ENCODE measurements at regions not wholly inside any gene's neighbourhood (a gene's known extent, or its start where the extent isn't known, plus 50 kb on each side); places are given as distances from the start of the nearest gene placed in this dataset.

DNA sequence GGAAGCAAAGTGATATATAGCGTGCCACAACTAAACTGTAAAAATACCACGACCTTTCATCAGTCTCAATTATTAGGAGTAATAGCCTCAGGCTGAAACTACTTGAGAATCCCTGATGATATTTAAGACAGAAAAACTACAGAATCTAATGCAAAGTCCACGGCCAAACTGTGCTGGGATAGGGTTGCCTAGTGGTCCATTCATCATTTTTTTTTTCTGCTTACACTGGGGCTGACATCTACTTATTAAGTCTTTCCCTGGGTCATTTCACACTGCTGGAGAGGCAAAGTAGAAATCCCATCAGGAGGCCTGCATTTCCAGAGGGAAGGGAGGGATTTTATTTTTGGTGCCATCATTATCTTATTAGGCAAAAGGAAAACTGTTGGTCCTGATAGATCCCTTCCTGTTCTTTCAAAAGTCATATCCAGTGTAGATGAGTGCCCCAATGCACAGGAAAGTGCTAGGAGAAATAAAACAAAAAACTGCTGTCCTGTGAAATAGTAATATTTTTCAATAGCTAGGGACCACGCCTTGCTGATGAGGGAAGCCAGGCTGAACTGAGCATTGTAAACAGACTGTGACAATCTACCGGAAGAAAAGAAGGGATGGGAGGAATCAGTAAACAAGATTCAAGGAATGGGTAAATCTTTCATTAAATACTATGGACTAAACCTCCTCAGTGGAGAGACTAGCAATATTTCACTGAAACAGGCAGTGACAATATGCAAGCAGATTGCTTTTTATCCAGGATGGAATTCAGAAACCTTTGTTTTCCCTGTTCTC, 644.3 kb downstream of the IRS1 start:
- H3K9ac ChIP-seq (ENCODE audit: low read depth in 2 of 2, low read length in 2 of 2) = no peak overlapping the region
- DNase-seq = no peak
- intact Hi-C loops (cut with DNase I) = no loop called here
- no peaks in the 10 kb centered on the region for H3K9me3 ChIP-seq
- H3K4me3 ChIP-seq = no peak overlapping the region
- H3K27me3 ChIP-seq = no peaks in the 10 kb centered on the region
- TF ChIP-seq, protein P1, sequence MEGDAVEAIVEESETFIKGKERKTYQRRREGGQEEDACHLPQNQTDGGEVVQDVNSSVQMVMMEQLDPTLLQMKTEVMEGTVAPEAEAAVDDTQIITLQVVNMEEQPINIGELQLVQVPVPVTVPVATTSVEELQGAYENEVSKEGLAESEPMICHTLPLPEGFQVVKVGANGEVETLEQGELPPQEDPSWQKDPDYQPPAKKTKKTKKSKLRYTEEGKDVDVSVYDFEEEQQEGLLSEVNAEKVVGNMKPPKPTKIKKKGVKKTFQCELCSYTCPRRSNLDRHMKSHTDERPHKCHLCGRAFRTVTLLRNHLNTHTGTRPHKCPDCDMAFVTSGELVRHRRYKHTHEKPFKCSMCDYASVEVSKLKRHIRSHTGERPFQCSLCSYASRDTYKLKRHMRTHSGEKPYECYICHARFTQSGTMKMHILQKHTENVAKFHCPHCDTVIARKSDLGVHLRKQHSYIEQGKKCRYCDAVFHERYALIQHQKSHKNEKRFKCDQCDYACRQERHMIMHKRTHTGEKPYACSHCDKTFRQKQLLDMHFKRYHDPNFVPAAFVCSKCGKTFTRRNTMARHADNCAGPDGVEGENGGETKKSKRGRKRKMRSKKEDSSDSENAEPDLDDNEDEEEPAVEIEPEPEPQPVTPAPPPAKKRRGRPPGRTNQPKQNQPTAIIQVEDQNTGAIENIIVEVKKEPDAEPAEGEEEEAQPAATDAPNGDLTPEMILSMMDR (IDR thresholded peaks at IDR 0.05) = no peak
- no peaks in the 10 kb centered on the region for H3K36me3 ChIP-seq
- no peaks in the 10 kb centered on the region for H3K4me1 ChIP-seq
- H3K27ac ChIP-seq = no peak overlapping the region

DNA sequence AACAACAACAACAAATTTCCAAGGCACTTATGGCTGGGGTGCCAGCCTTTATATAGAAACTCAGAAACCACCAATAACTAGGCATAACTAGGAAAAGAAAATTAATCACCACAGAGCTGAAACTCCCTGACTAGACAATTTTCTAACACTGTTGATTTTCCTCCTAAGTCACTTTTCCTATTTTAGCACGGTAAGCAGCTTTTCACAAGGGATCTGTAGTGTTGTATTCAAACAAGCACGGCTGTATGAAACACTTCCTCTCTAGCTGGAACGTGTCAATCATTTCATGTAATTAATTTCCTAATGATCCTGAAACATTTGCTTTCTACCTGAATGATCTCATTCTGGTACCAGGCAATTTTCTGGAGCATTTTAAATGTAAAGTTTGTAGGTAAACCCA, 645.0 kb downstream of the IRS1 start:
- TF ChIP-seq, protein P1 (IDR thresholded peaks at IDR 0.05) = no peak
- Histone ChIP-seq H3K4me1 (no peaks in the 10 kb centered on the region), H3K9ac (ENCODE audit: low read depth in 2 of 2, low read length in 2 of 2) (no peak overlapping the region), H3K27ac (no peak overlapping the region), H3K4me3 (no peak overlapping the region), H3K36me3 (no peaks in the 10 kb centered on the region), H3K27me3 (no peaks in the 10 kb centered on the region), H3K9me3 (no peaks in the 10 kb centered on the region)
- DNase-seq = no peak
- intact Hi-C loops (cut with DNase I) = no loop called here

DNA sequence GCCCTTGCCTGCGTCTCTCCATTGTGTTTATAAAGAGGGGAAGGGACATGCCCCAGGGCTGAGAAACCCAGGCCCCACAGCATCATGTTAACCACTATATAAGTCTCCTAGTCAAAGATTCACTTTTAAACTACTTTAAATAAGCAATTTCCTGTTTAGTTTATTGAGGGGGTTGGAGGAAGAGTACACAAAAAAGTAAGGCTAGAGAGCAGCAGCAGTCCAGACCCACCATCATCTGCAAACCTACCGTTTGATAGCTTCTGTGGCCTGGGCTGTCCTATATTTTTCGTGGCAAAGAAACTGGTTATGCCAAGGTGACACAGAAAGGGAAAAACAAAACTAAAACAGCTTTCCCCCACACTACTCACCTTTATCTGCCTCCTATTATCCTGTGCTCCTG, 646.1 kb downstream of the IRS1 start:
- no peak overlapping the region for H3K9ac ChIP-seq (ENCODE audit: low read depth in 2 of 2, low read length in 2 of 2)
- TF ChIP-seq, protein P1 (IDR thresholded peaks at IDR 0.05) = no peak

DNA sequence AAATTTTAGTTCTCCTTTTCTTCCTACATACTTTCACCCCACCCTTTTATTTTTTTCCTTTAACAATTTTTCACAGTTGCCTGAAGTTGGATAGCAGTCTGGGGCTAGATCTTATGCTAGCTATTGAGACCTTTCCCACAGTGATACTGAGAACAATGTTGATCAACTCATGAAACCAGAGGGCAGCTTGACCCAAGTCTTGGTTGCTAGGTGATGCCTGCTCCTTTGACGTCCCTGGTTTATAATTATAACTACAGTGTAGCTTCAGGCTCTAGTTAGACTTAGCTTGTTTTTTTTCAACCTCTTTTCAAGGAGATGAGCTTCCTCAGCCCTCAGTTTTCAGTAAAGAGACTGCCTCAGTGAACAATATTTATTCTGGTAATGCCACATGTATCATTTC, 648.5 kb downstream of the IRS1 start:
- intact Hi-C loops (cut with DNase I) = no loop called here
- Histone ChIP-seq H3K27me3 (no peaks in the 10 kb centered on the region), H3K9ac (ENCODE audit: low read depth in 2 of 2, low read length in 2 of 2) (no peak overlapping the region), H3K4me3 (no peak overlapping the region), H3K27ac (no peak overlapping the region), H3K36me3 (no peaks in the 10 kb centered on the region), H3K9me3 (no peaks in the 10 kb centered on the region), H3K4me1 (no peaks in the 10 kb centered on the region)
- DNase-seq = no peak
- TF ChIP-seq, protein P1 (IDR thresholded peaks at IDR 0.05) = no peak

More for the DNA sequence above, 646.1 kb downstream of the IRS1 start:
- H3K4me1 ChIP-seq = no peaks in the 10 kb centered on the region
- no peak for DNase-seq
- H3K36me3 ChIP-seq = no peaks in the 10 kb centered on the region
- H3K27ac ChIP-seq = no peak overlapping the region
- H3K9me3 ChIP-seq = no peaks in the 10 kb centered on the region
- no peaks in the 10 kb centered on the region for H3K27me3 ChIP-seq
- H3K4me3 ChIP-seq = no peak overlapping the region
- intact Hi-C loops (cut with DNase I) = no loop called here

DNA sequence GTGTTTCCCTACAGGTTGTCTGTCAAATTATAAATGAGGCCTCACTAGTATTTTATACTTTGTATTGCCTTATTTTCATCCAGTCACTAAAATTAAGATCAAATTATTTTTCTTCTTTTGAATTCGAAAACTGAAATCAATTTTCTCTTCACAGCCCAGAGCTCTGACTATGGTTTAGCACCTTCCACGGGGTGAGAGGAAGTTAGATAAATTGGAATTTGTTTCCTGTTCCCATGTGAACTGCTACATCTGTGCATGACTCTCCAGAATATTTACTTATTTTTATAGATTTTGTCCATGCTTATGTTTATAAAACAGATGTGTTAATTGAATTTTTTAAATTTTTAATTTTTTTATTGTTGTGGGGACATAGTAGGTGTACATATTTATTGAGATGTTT, 656.5 kb downstream of the IRS1 start:
- no peaks in the 10 kb centered on the region for H3K4me1 ChIP-seq
- intact Hi-C loops (cut with DNase I) = no loop called here

More for the DNA sequence above, 656.5 kb downstream of the IRS1 start:
- Histone ChIP-seq H3K4me3 (no peak overlapping the region), H3K27ac (no peak overlapping the region), H3K9me3 (no peaks in the 10 kb centered on the region), H3K36me3 (no peaks in the 10 kb centered on the region), H3K9ac (ENCODE audit: low read depth in 2 of 2, low read length in 2 of 2) (no peak overlapping the region), H3K27me3 (no peaks in the 10 kb centered on the region)
- no peak for DNase-seq
- TF ChIP-seq, protein P1 (IDR thresholded peaks at IDR 0.05) = no peak
